Ascending aorta (tissue), 2 donors: ENCODE measurements at regions not wholly inside any gene's neighbourhood (a gene's known extent, or its start where the extent isn't known, plus 50 kb on each side); places are given as distances from the start of the nearest gene placed in this dataset.

Experiments
- DNase-seq, 2 donors: peaks; one replicate each; pipeline ENCODE4 v3.0.0-alpha.2; 2019; ENCODE audit warnings: low spot score in 2 of 2
- H3K27ac ChIP-seq, 2 donors: fragments of 200-600 bp; sonication (generic); one replicate each; pipeline ENCODE4 v1.5.1; 2016 to 2017; ENCODE audit warnings: mild to moderate bottlenecking in 1 of 2
- H3K27me3 ChIP-seq: fragments of 200-600 bp; sonication (generic); one replicate; pipeline ENCODE4 v1.5.1; 2017
- H3K36me3 ChIP-seq, 2 donors: fragments of 200-600 bp; sonication (generic); one replicate each; pipeline ENCODE4 v1.5.1; 2016
- H3K4me1 ChIP-seq, 2 donors: fragments of 200-600 bp; sonication (generic); one replicate each; pipeline ENCODE4 v1.5.1; 2016 to 2017; ENCODE audit warnings: mild to moderate bottlenecking in 1 of 2
- H3K4me3 ChIP-seq, 2 donors: fragments of 200-600 bp; sonication (generic); one replicate each; pipeline ENCODE4 v1.5.1; 2016 to 2017; ENCODE audit warnings: mild to moderate bottlenecking in 1 of 2
- H3K9me3 ChIP-seq, 2 donors: fragments of 200-600 bp; sonication (generic); one replicate each; pipeline ENCODE4 v1.5.1; 2016
- CTCF ChIP-seq, 3 experiments: fragments of 200-600 bp in 2 of 3; fragments of 450-650 bp in 1 of 3; sonication (generic) in 2 of 3; IDR thresholded peaks; one replicate each; pipeline ENCODE4 v1.5.1; 2016 to 2019; ENCODE audit warnings: antibody characterized with exemption in 3 of 3, mild to moderate bottlenecking in 1 of 3, moderate library complexity in 1 of 3
- intact Hi-C: fragments of 100-400 bp; cut with DNase I; formaldehyde crosslinking; loops from one replicate; pipeline ENCODE4 v1.15.1; 2023

- intact Hi-C loops, result no loop called here
- DNase-seq, result no peak
- Histone ChIP-seq H3K27me3 (no peaks in the 10 kb centered on the region), H3K36me3 (no peaks in the 10 kb centered on the region), H3K27ac (no peak overlapping the region), H3K4me3 (no peak overlapping the region), H3K4me1 (no peaks in the 10 kb centered on the region), H3K9me3 (no peaks in the 10 kb centered on the region)
- TF ChIP-seq CTCF (IDR thresholded peaks at IDR 0.05), result no peak
These were observed 153.9 kb upstream of the PFKP start for GRCh38 chr10:2913474-2913873.

GRCh38 chr10:2910656-2911055, 156.7 kb upstream of the PFKP start:
- Histone ChIP-seq H3K27ac (no peak overlapping the region), H3K4me3 (no peak overlapping the region), H3K4me1 (no peaks in the 10 kb centered on the region), H3K27me3 (no peaks in the 10 kb centered on the region), H3K9me3 (no peaks in the 10 kb centered on the region), H3K36me3 (no peaks in the 10 kb centered on the region)
- no peak for DNase-seq
- TF ChIP-seq CTCF (IDR thresholded peaks at IDR 0.05), result no peak
- intact Hi-C loops, result no loop called here

- Histone ChIP-seq H3K4me3 (no peak overlapping the region), H3K27me3 (no peaks in the 10 kb centered on the region), H3K9me3 (no peaks in the 10 kb centered on the region), H3K4me1 (no peaks in the 10 kb centered on the region), H3K27ac (no peak overlapping the region), H3K36me3 (no peaks in the 10 kb centered on the region)
- intact Hi-C loops, result no loop called here
- no peak for TF ChIP-seq CTCF (IDR thresholded peaks at IDR 0.05)
- DNase-seq, result no peak
These were observed 157.4 kb upstream of the PFKP start for GRCh38 chr10:2909921-2910320.

- Histone ChIP-seq H3K9me3 (no peaks in the 10 kb centered on the region), H3K27ac (no peak overlapping the region), H3K36me3 (no peaks in the 10 kb centered on the region), H3K27me3 (no peaks in the 10 kb centered on the region), H3K4me1 (no peaks in the 10 kb centered on the region), H3K4me3 (no peak overlapping the region)
- TF ChIP-seq CTCF (IDR thresholded peaks at IDR 0.05), result no peak
- DNase-seq, result no peak
- intact Hi-C loops, result no loop called here
These were observed 158.3 kb upstream of the PFKP start for GRCh38 chr10:2908851-2909630.

GRCh38 chr10:2906974-2907373, 160.4 kb upstream of the PFKP start:
- Histone ChIP-seq H3K27ac (no peak overlapping the region), H3K9me3 (no peaks in the 10 kb centered on the region), H3K36me3 (no peaks in the 10 kb centered on the region), H3K4me1 (no peaks in the 10 kb centered on the region), H3K27me3 (no peaks in the 10 kb centered on the region), H3K4me3 (no peak overlapping the region)
- DNase-seq, result no peak
- intact Hi-C loops, result no loop called here
- no peak for TF ChIP-seq CTCF (IDR thresholded peaks at IDR 0.05)

GRCh38 chr10:2905851-2906250, 161.5 kb upstream of the PFKP start:
- Histone ChIP-seq H3K36me3 (no peaks in the 10 kb centered on the region), H3K27me3 (no peaks in the 10 kb centered on the region), H3K4me3 (no peak overlapping the region), H3K27ac (no peak overlapping the region), H3K9me3 (no peaks in the 10 kb centered on the region), H3K4me1 (no peaks in the 10 kb centered on the region)
- intact Hi-C loops, result no loop called here
- TF ChIP-seq CTCF (IDR thresholded peaks at IDR 0.05), result no peak
- no peak for DNase-seq
